Mammary epithelial cell (primary cell): ENCODE measurements at regions not wholly inside any gene's neighbourhood (a gene's known extent, or its start where the extent isn't known, plus 50 kb on each side); places are given as distances from the start of the nearest gene placed in this dataset.
"Not testable (repeated sequence)": the region's sequence is repeated elsewhere in the genome, so short reads cannot be mapped to it uniquely, and the experiment has no call there.

ENCODE experiments used
- EZH2 ChIP-seq: IDR thresholded peaks from 2 replicates; pipeline ENCODE4 v1.6.1; 2012; ENCODE audit warnings: low read length, inconsistent platforms, borderline replicate concordance
- TF ChIP-seq, protein P1 (sequence below), 2 donors: IDR thresholded peaks in 1 of 2; conservative IDR thresholded peaks in 1 of 2; 2 replicates each; pipeline ENCODE4 v1.5.1; 2011 to 2012; ENCODE audit warnings: inconsistent platforms in 2 of 2, low read length in 2 of 2, mild to moderate bottlenecking in 2 of 2, control low read depth in 1 of 2, low read depth in 1 of 2; ENCODE audit not compliant: insufficient read depth in 1 of 2; ENCODE audit errors: extremely low read depth in 1 of 2

DNA sequence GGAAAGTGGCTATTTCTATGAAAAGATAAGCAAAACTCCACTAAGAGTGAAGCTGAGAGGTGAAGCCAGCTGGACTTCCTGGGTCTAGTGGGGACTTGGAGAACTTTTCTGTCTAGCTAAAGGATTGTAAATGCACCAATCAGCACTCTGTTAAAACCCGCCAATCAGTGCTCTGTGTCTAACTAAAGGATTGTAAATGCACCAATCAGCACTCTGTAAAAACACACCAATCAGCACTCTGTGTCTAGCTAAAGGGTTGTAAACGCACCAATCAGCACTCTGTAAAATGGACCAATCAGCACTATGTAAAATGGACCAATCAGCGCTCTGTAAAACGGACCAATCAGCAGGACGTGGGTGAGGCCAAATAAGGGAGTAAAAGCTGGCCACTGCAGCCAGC lies 364.8 kb upstream of the GRAMD2B start:
- TF ChIP-seq, protein P1, sequence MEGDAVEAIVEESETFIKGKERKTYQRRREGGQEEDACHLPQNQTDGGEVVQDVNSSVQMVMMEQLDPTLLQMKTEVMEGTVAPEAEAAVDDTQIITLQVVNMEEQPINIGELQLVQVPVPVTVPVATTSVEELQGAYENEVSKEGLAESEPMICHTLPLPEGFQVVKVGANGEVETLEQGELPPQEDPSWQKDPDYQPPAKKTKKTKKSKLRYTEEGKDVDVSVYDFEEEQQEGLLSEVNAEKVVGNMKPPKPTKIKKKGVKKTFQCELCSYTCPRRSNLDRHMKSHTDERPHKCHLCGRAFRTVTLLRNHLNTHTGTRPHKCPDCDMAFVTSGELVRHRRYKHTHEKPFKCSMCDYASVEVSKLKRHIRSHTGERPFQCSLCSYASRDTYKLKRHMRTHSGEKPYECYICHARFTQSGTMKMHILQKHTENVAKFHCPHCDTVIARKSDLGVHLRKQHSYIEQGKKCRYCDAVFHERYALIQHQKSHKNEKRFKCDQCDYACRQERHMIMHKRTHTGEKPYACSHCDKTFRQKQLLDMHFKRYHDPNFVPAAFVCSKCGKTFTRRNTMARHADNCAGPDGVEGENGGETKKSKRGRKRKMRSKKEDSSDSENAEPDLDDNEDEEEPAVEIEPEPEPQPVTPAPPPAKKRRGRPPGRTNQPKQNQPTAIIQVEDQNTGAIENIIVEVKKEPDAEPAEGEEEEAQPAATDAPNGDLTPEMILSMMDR (conservative IDR thresholded peaks at IDR 0.05 in 1 of 2, IDR thresholded peaks at IDR 0.05 in 1 of 2; ENCODE audit: extremely low read depth in 1 of 2, insufficient read depth in 1 of 2, low read depth in 1 of 2, low read length in 2 of 2), result not testable (repeated sequence)
- not testable (repeated sequence) for TF ChIP-seq EZH2
